H1 (cell line): ENCODE measurements at regions not wholly inside any gene's neighbourhood (a gene's known extent, or its start where the extent isn't known, plus 50 kb on each side); places are given as distances from the start of the nearest gene placed in this dataset.

Experiments
- CTCF ChIA-PET: fragments of 300-600 bp; sonication (Branson Sonifier 250); formaldehyde crosslinking; loops from one replicate; lab custom pipeline; 2021; ENCODE audit not compliant: partially characterized antibody; lab: Charles Lee
- POLR2A ChIA-PET: fragments of 300-600 bp; sonication (Branson Sonifier 250); formaldehyde crosslinking; loops from one replicate; lab custom pipeline; 2021; ENCODE audit warnings: inconsistent platforms; ENCODE audit not compliant: partially characterized antibody; lab: Charles Lee
- DNase-seq, 2 experiments: peaks; one replicate each; pipeline versions ENCODE4 v3.0.0 to v3.0.0-alpha.2; 2010 to 2022; ENCODE audit warnings: low spot score in 2 of 2, low read depth in 1 of 2, mixed read lengths in 1 of 2
- FAIRE-seq: peaks from 2 replicates; lab custom pipeline; 2011; peaks lifted over from hg19 to GRCh38; lab: Jason Lieb, UNC
- H2AFZ ChIP-seq: 2 replicates; pipeline ENCODE4 v1.8.1; 2012; ENCODE audit warnings: low read length, inconsistent platforms
- H2AK5ac ChIP-seq: 2 replicates; pipeline ENCODE4 v1.6.1; 2013; ENCODE audit warnings: low read depth, low read length
- H2BK120ac ChIP-seq: replicated peaks from 2 replicates; pipeline ENCODE3; 2013; ENCODE audit warnings: low read depth, low read length, inconsistent platforms
- H2BK12ac ChIP-seq: 2 replicates; pipeline ENCODE4 v1.6.1; 2013; ENCODE audit warnings: low read depth, low read length
- H2BK15ac ChIP-seq: 2 replicates; pipeline ENCODE4 v1.6.1; 2013; ENCODE audit warnings: low read length
- H2BK20ac ChIP-seq: 2 replicates; pipeline ENCODE4 v1.6.1; 2013; ENCODE audit warnings: low read length
- H2BK5ac ChIP-seq: 2 replicates; pipeline ENCODE4 v1.6.1; 2013; ENCODE audit warnings: low read depth, low read length
- H3K14ac ChIP-seq: 2 replicates; pipeline ENCODE4 v1.6.1; 2013; ENCODE audit warnings: inconsistent platforms; ENCODE audit not compliant: insufficient read length
- H3K18ac ChIP-seq: 2 replicates; pipeline ENCODE4 v1.6.1; 2013; ENCODE audit warnings: low read length; ENCODE audit errors: extremely low read depth
- H3K23ac ChIP-seq: 2 replicates; pipeline ENCODE4 v1.6.1; 2013; ENCODE audit warnings: inconsistent platforms; ENCODE audit not compliant: insufficient read length
- H3K23me2 ChIP-seq: 2 replicates; pipeline ENCODE4 v1.6.1; 2013; ENCODE audit warnings: low read depth, low read length
- H3K27ac ChIP-seq: 2 replicates; pipeline ENCODE4 v1.6.1; 2011; ENCODE audit warnings: low read depth, low read length, inconsistent platforms
- H3K27me3 ChIP-seq, 4 experiments: replicated peaks in 1 of 4; 1 replicate in 1 of 4; 2 replicates in 3 of 4; pipeline versions ENCODE4 v1.6.1 to v1.8.1; 2011 to 2013; ENCODE audit warnings: low read length in 3 of 4, mild to moderate bottlenecking in 3 of 4, inconsistent platforms in 2 of 4, mixed read lengths in 2 of 4, moderate library complexity in 1 of 4; ENCODE audit not compliant: control insufficient read depth in 3 of 4, insufficient read depth in 3 of 4; ENCODE audit errors: extremely low read depth in 1 of 4
- H3K36me3 ChIP-seq, 4 experiments: 2 replicates each; pipeline versions ENCODE4 v1.6.1 to v1.8.1; 2011 to 2013; ENCODE audit warnings: mild to moderate bottlenecking in 4 of 4, low read length in 3 of 4, moderate library complexity in 2 of 4, control low read depth in 1 of 4, inconsistent platforms in 1 of 4; ENCODE audit not compliant: insufficient read depth in 4 of 4, control insufficient read depth in 2 of 4
- H3K4ac ChIP-seq: replicated peaks from 2 replicates; pipeline ENCODE3; 2013; ENCODE audit warnings: low read length, low read depth, mixed read lengths, inconsistent platforms; ENCODE audit not compliant: insufficient read length
- H3K4me1 ChIP-seq, 4 experiments: replicated peaks in 1 of 4; 1 replicate in 1 of 4; 2 replicates in 3 of 4; pipeline versions ENCODE4 v1.6.1 to v1.8.1; 2011 to 2013; ENCODE audit warnings: low read length in 3 of 4, inconsistent platforms in 2 of 4, mixed read lengths in 1 of 4; ENCODE audit not compliant: insufficient read depth in 4 of 4, control insufficient read depth in 3 of 4
- H3K4me2 ChIP-seq, 2 experiments: 2 replicates each; pipeline versions ENCODE4 v1.6.1 to v1.8.1; 2011 to 2013; ENCODE audit warnings: low read depth in 2 of 2, low read length in 2 of 2, control low read depth in 1 of 2, inconsistent platforms in 1 of 2, mild to moderate bottlenecking in 1 of 2; ENCODE audit not compliant: insufficient read depth in 1 of 2
- H3K4me3 ChIP-seq, 4 experiments: fragments of 200-600, 300-600 bp in 1 of 4; sonication (generic), shearing (Covaris generic), sonication (Bioruptor Twin) in 1 of 4; 2 replicates each; pipeline versions ENCODE4 v1.5.1 to v1.8.1; 2011 to 2016; ENCODE audit warnings: low read length in 4 of 4, low read depth in 3 of 4, control low read depth in 2 of 4, inconsistent platforms in 2 of 4, mild to moderate bottlenecking in 2 of 4, mixed read lengths in 1 of 4, moderate library complexity in 1 of 4; ENCODE audit not compliant: insufficient read depth in 2 of 4; ENCODE audit errors: extremely low read depth in 1 of 4
- H3K56ac ChIP-seq: replicated peaks from 2 replicates; pipeline ENCODE3; 2013; ENCODE audit warnings: low read depth, mild to moderate bottlenecking, mixed read lengths, low read length, inconsistent platforms; ENCODE audit not compliant: insufficient read length
- H3K79me1 ChIP-seq: 2 replicates; pipeline ENCODE4 v1.6.1; 2013; ENCODE audit warnings: low read depth, low read length, control low read depth
- H3K79me2 ChIP-seq, 2 experiments: 2 replicates each; pipeline versions ENCODE4 v1.6.1 to v1.8.1; 2012 to 2013; ENCODE audit warnings: low read length in 2 of 2, mild to moderate bottlenecking in 2 of 2, inconsistent platforms in 1 of 2; ENCODE audit not compliant: insufficient read depth in 2 of 2, control insufficient read depth in 1 of 2
- H3K9ac ChIP-seq, 4 experiments: replicated peaks in 1 of 4; 1 replicate in 1 of 4; 2 replicates in 3 of 4; pipeline versions ENCODE4 v1.6.1 to v1.8.1; 2011 to 2013; ENCODE audit warnings: low read depth in 3 of 4, low read length in 3 of 4, control low read depth in 2 of 4, mild to moderate bottlenecking in 2 of 4, moderate library complexity in 2 of 4, inconsistent platforms in 1 of 4; ENCODE audit errors: extremely low read depth in 1 of 4
- H3K9me3 ChIP-seq, 2 experiments: 2 replicates each; pipeline versions ENCODE4 v1.6.1 to v1.8.1; 2012 to 2013; ENCODE audit warnings: mild to moderate bottlenecking in 2 of 2, moderate library complexity in 2 of 2, control low read depth in 1 of 2, inconsistent platforms in 1 of 2, low read depth in 1 of 2, low read length in 1 of 2, mixed read lengths in 1 of 2; ENCODE audit not compliant: insufficient read depth in 2 of 2
- H4K20me1 ChIP-seq, 2 experiments: replicated peaks in 1 of 2; 2 replicates each; pipeline versions ENCODE3 to v1.8.1; 2011 to 2013; ENCODE audit warnings: inconsistent platforms in 2 of 2, low read length in 2 of 2, mild to moderate bottlenecking in 1 of 2; ENCODE audit not compliant: insufficient read depth in 2 of 2, control insufficient read depth in 1 of 2
- H4K5ac ChIP-seq: 2 replicates; pipeline ENCODE4 v1.6.1; 2013; ENCODE audit warnings: low read length, low read depth, mixed read lengths, inconsistent platforms; ENCODE audit not compliant: insufficient read length
- H4K8ac ChIP-seq: 2 replicates; pipeline ENCODE4 v1.8.0; 2013; ENCODE audit warnings: mild to moderate bottlenecking, moderate library complexity, low read length, inconsistent platforms; ENCODE audit not compliant: insufficient read depth; ENCODE audit errors: extremely low read depth
- H4K91ac ChIP-seq: replicated peaks from 2 replicates; pipeline ENCODE3; 2013; ENCODE audit warnings: low read length, mixed read lengths, inconsistent platforms; ENCODE audit not compliant: insufficient read length
- BCL11A ChIP-seq, 2 experiments: IDR thresholded peaks; one replicate each; pipeline ENCODE4 v1.6.1; 2011; ENCODE audit warnings: low read depth in 2 of 2, low read length in 2 of 2, mild to moderate bottlenecking in 2 of 2
- BRCA1 ChIP-seq: IDR thresholded peaks from 2 replicates; pipeline ENCODE4 v1.6.1; 2012; ENCODE audit warnings: low read depth, low read length, improper control_type of control experiment
- CEBPB ChIP-seq: IDR thresholded peaks from 2 replicates; pipeline ENCODE4 v1.6.1; 2012; ENCODE audit warnings: low read depth, low read length
- E2F6 ChIP-seq: IDR thresholded peaks from 2 replicates; pipeline ENCODE4 v1.6.1; 2012; ENCODE audit warnings: inconsistent platforms
- EGR1 ChIP-seq: IDR thresholded peaks from 2 replicates; pipeline ENCODE4 v1.6.1; 2011; ENCODE audit warnings: low read depth, low read length, borderline replicate concordance
- JUN ChIP-seq: IDR thresholded peaks from 2 replicates; pipeline ENCODE4 v1.6.1; 2011; ENCODE audit warnings: low read depth, mild to moderate bottlenecking, improper control_type of control experiment, low read length
- RNF2 ChIP-seq: fragments of 200-900, 300-1000 bp; sonication (generic); IDR thresholded peaks from 2 replicates; pipeline ENCODE4 v1.7.1; 2016; ENCODE audit warnings: borderline replicate concordance, low read depth, mild to moderate bottlenecking, antibody characterized with exemption, low read length; ENCODE audit not compliant: poor library complexity, severe bottlenecking; ENCODE audit errors: missing control alignments
- SUZ12 ChIP-seq: fragments of 200-600 bp; sonication (generic); IDR thresholded peaks from 2 replicates; pipeline ENCODE4 v1.6.1; 2012; ENCODE audit warnings: mild to moderate bottlenecking, inconsistent platforms, low read length, moderate library complexity, mixed read lengths
- USF2 ChIP-seq: IDR thresholded peaks from 2 replicates; pipeline ENCODE4 v1.6.1; 2011; ENCODE audit warnings: low read length, improper control_type of control experiment
- ZNF274 ChIP-seq: IDR thresholded peaks from 2 replicates; pipeline ENCODE4 v1.7.0; 2012; ENCODE audit warnings: low read length, borderline replicate concordance; ENCODE audit errors: extremely low read depth
- WGBS, 2 experiments: shearing (Covaris generic) in 1 of 2; methylation state at CpG; one replicate each; pipeline versions ENCODE4 v1.1.6 to v1.1.7; 2013 to 2015; ENCODE audit warnings: low lambda C conversion rate in 2 of 2, mixed read lengths in 2 of 2, inconsistent platforms in 1 of 2, low coverage in 1 of 2, missing lambda C conversion rate in 1 of 2; ENCODE audit not compliant: insufficient replicate concordance in 2 of 2, insufficient coverage in 1 of 2, insufficient read length in 1 of 2; ENCODE audit errors: extremely low coverage in 1 of 2, missing lambda C conversion rate in 1 of 2; 5-methylcytosine and 5-hydroxymethylcytosine counted together

DNA sequence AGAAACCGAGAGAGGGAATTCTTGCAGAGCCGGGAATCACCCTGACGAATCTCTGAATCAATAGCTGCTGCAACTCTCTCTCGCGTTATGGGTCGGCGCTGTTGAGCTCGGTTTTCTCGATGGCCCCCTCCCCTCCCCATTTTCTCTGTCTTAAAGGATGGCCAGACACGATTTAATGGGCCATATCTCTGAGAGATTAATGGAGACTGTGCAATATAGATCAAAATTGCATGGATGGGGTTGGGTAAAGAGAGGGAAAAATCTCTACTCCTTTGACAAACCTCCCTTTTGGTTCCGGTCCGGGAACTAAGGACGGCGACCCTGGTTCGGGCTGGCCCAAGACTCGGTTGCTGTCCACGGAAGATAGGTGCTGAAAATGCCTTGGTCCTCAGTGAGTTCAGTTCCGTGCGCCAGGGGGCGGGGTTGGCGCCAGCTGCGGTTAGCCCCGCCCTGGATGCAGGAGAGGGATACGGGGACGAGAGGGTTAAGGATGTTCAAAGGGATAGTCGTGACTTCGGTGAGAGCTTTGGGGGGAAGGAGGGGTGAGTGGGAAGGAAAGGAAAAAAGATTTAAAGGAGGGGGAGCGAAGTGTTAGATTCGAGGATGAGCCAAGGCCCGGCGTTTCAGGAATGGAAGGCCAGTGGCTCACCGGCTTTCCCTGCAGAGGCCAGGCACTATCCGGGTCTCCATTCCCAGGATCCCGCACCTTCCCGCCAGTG lies 103.6 kb upstream of the HSD17B12 start:
- FAIRE-seq (peak; percentile 87), DNase-seq (peak in 1 of 2 experiments; percentile 94)
- Histone ChIP-seq H2BK12ac (no peak overlapping the region), H3K36me3 (no peaks in the 10 kb centered on the region), H3K4me3 (peak overlapping the region in 2 of 4 experiments; percentile 19 to 64; a peak in 4 of 8 replicates), H3K4me2 (peak overlapping the region; percentile 98 to 99), H3K27ac (no peak overlapping the region), H3K79me2 (no peaks in the 10 kb centered on the region), H3K4me1 (peaks cover 5 to 28% (median 9%) of the 10 kb centered on the region in 4 experiments), H2BK20ac (no peak overlapping the region), H2BK5ac (no peak overlapping the region), H2AK5ac (no peak overlapping the region), H3K4ac (no peak overlapping the region), H3K9ac (no peak overlapping the region), H3K79me1 (no peaks in the 10 kb centered on the region), H3K14ac (no peak overlapping the region), H3K23ac (no peak overlapping the region), H3K18ac (no peak overlapping the region), H3K9me3 (no peaks in the 10 kb centered on the region), H2BK120ac (no peak overlapping the region), H4K91ac (no peak overlapping the region), H3K27me3 (peaks cover 61 to 94% (median 88%) of the 10 kb centered on the region in 4 experiments), H4K5ac (no peak overlapping the region), H3K23me2 (peaks cover 30% of the 10 kb centered on the region), H2AFZ (no peak overlapping the region), H3K56ac (no peak overlapping the region), H4K8ac (no peak overlapping the region), H2BK15ac (no peak overlapping the region), H4K20me1 (peaks cover 2 to 10% of the 10 kb centered on the region in 2 experiments)
- 5% methylated on average over 35 of the region's 35 CpGs; no CpG with 5 or more reads in 1 of the 2 experiments for WGBS, 2 experiments
- POLR2A ChIA-PET: interaction anchor here (0.7 to 1.9 kb wide), 4 partner anchors 9 to 495 kb away, joined by 3 to 4 read pairs (median 4); no protein-coding TSS in a partner anchor
- CTCF ChIA-PET: interaction anchor here (0.5 to 25.5 kb wide), 23 partner anchors 10 to 290 kb away, joined by 3 to 1064 read pairs (median 3); partner anchors contain the start of gene HSD17B12
- no peak for TF ChIP-seq BRCA1
- TF ChIP-seq SUZ12: no peak
- TF ChIP-seq ZNF274: no peak
- TF ChIP-seq USF2: no peak
- TF ChIP-seq CEBPB: no peak
- TF ChIP-seq EGR1: no peak
- no peak for TF ChIP-seq JUN
- no peak for TF ChIP-seq BCL11A (IDR thresholded peaks at IDR 0.05; ENCODE audit: low read depth in 2 of 2, low read length in 2 of 2)
- TF ChIP-seq E2F6: no peak
- no peak for TF ChIP-seq RNF2
